T-helper 1 cell (primary cell): ENCODE measurements at regions not wholly inside any gene's neighbourhood (a gene's known extent, or its start where the extent isn't known, plus 50 kb on each side); places are given as distances from the start of the nearest gene placed in this dataset.

ENCODE experiments used
- DNase-seq, 5 donors: peaks; one replicate each; pipeline ENCODE4 v3.0.0-alpha.2; 2012 to 2020

GRCh38 chr7:20021066-20021465 lies 196.1 kb downstream of the MACC1 start:
- no peak for DNase-seq

GRCh38 chr7:20019757-20020432 lies 197.3 kb downstream of the MACC1 start:
- DNase-seq: no peak

- no peak for DNase-seq
Observed at GRCh38 chr7:20016669-20017068, 200.5 kb downstream of the MACC1 start.

DNA sequence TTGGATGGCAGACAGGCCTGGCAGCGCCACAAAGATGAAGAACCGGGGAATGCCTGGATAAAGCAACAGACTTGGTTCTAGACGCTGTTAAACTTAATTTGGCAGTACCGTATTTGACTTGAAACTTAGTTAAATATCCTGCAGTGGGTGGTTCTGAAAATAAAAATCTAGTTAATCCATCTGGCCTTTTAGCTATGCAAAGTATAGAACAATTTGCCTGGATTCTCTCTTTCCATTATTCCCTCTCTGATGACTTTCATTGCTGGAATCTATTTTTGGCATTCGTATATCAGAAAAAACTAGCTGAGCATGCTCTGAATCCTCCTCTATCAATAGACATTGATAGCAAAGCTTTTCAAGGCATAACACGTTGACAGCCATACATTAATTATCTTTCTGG lies 203.6 kb downstream of the MACC1 start:
- no peak for DNase-seq

DNA sequence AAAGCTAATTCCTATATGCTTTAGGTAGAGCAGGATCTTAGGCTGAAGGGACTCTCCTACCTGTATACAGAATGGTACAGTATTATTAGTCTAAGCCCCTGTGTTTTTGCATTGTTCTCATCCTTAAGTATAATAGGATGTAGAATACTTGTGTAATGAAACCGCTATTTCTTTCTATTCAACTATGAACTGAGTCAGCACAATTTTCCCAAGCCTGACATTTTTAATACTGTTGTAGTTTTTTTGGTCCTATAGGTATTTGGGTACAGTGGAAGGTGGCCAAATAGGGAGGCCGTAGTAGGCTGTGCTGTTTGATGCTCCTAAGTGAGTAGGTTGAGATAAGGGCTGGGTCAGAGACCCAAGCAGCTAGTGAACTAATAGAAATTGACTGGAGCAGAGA lies 205.1 kb downstream of the MACC1 start:
- DNase-seq: no peak

DNA sequence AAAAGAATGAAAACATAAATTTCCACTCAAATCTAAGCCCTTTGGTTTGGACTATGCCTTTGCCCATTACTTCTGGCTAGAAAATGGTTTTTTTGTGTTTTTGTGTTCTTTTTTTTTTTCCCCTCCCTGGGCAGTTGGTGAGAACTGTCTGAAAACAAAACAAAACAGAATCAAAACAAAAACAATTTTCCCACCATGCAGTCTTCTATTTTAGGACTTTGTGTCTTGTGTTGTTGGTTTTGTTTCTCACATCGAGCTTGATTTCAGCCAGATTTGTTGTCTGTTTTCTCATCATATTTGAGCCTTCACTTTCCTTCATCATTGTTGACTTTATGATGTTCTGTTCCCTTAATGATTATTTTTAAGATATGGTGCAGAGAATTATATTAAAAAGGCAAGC lies 206.3 kb downstream of the MACC1 start:
- no peak for DNase-seq

DNA sequence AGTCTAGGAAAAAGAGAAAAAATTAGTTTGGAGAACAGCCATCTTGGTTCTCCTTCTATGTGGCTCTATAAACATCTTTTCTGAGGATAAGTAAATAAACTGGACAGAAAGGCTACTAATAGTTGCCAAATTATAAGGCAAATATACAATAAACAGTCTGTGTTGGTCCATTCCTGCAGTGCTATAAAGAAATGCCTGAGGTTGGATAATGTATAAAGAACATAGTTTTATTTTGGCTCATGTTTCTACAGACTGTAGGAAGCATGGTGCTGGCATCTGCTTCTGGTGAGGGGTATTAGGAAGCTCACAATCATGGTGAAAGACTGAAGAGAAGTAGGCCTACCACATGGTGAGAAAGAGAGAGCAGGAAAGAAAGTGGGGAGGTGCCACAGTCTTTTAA lies 209.7 kb downstream of the MACC1 start:
- DNase-seq: no peak

GRCh38 chr7:20005081-20005480 lies 212.1 kb downstream of the MACC1 start:
- no peak for DNase-seq

DNA sequence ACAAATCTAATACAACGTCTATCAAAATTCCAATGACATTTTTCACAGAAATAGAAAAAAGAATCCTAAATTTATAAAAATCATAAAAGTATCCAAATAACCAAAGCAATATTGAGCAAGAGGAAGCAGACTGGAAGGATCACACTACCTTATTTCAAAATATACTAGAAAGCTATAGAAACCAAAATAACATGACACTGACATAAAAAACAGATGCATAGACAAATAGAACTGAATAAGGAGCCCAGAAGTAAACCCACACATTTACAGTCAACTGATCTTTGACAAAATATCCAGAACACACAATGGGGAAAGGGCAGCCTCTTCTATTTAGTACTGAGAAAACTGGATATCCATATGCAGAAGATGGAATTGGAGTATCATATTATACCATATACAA lies 217.5 kb downstream of the MACC1 start:
- DNase-seq: no peak

- DNase-seq: no peak
Observed at GRCh38 chr7:19991936-19992335, 218.5 kb upstream of the TMEM196 start.

DNA sequence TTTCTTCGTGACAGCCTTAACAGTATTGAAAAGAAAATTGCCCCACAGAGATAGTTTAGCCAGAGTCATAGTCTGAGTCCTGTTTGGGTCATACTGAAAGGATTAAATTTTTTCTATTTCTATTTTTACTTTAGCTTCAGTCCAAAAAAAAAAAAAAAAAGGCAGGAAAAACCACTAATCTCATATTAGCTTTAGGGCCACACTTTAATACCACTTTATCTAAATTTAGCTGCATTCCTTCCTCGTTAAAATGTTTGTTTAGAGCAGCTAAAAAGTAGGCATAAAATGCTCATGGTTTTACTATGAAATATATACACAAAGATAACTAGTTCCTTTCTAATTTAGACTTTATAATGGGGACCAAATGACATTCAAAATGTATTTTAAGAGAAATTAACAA lies 216.5 kb upstream of the TMEM196 start:
- DNase-seq: no peak

DNA sequence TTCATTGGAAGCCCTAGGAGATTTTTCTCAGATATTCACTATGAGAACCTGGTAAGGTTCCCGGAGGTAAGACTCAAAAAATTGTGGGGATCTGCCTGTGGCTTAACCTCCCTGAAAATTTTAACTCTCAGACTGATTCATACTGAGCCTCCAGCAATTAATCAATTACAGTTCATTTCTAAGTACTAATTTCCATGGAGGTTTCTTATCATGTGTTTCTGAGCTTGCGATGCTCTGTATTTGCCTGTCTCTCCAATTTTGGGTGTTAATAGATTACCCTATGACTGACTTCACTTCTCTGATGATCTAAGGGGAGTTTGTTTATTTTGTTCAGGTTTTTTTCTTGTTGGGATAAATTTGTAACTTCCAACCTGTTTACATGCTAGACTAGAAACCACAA lies 215.4 kb upstream of the TMEM196 start:
- no peak for DNase-seq

DNA sequence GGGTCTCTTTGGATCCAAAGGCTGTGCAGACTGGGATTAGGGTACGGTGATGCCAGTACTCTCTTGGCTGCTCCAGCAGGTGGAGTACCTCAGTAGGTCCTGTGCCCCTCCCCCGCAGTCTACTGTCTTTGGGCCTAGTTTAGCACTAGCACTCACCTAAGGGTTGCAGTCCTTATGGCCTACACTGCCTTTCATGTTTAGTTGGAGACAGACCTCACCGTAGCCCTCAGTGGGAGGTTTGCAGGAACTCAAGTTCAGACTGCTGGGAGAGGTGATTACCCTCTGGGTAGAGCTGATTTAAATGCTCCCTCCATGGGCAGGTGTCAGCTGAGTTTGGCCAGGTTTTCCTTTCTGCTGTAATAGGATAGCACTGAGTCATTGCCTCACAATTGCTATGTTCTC lies 210.8 kb upstream of the TMEM196 start:
- no peak for DNase-seq

DNA sequence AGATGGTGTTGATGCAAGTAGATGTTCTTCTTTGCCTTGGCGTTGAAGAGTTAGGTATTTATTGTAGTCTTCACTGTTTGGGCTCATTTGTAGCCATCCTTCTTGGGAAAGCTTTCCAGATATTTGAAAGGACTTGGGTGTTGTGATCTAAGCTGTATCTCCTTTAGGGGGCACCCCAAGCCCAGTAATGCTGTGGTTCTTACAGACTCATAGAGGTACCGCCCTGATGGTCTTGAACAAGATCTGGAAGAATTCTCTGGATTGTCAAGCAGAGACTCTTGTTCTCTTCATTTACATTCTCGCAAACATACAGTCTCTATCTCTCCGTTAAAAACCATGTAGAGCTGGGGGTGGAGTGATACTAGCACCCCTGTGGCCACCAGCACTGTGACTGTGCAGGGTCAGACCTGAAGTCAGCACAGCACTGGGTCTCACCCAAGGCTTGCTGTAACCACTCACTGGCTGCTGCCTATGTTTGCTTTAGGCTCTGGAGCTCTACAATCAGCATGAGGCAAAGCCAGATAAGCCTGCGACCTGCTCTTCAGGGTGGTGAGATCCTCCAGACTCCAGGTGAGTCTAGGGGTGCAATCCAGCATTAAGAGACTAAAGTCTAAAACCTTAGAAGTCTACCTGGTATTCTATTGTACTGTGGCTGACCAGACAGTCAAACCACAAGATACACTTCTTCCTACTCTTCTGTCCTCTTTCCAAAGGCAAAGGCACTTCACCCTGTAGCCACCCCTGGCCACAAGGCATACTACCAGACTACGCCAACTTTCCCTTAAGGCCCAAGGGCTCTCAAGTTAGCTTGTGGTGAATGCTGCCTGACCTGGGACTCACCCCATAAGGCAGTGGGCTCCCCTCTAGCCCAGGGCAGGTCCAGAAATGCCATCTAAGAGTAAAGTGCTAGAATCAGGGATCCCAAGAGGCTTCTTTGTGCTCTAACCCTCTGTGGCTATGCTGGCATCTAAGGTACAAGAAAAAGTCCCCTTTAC lies 209.7 kb upstream of the TMEM196 start:
- no peak for DNase-seq

GRCh38 chr7:19973581-19973980 lies 200.2 kb upstream of the TMEM196 start:
- DNase-seq: no peak

DNA sequence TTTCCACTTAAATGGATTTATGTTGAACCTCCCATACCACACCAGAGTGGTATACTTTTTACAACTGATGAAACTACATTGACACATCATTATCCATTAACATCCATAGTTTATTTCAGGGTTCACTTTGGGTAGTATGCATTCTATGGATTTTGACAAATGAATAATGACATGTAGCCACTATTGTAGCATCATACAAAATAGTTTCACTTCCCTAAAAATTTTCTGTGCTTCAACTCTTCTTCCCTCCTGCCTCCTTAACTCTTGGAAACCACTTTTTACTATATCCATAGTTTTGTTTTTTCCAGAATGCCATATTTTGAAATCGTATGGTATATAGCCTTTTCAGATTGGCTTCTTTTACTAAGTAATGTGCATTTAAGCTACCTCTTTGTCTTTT lies 199.5 kb upstream of the TMEM196 start:
- DNase-seq: no peak

- DNase-seq: no peak
Observed at GRCh38 chr7:19971956-19972355, 198.5 kb upstream of the TMEM196 start.

DNA sequence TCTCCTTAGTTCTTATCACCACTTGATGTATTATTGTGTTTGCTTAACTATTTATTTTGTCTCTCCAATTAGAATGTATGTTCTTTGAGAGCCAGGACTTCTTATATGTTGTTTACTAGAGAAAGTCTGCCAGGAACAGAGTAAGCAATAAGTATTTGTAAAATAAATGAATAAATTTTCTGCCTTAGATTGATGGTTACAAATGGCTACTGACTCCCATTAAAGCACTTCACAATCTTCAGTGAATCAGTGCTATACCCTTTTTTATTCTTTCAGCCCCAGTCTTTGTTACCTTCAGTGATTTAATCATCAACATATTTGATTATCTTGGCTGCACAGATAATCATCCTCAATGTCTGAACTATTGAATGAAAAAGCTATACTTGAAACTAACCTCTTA lies 197.1 kb upstream of the TMEM196 start:
- no peak for DNase-seq

- no peak for DNase-seq
Observed at GRCh38 chr7:19969859-19970493, 196.6 kb upstream of the TMEM196 start.

GRCh38 chr7:19964246-19964645 lies 190.8 kb upstream of the TMEM196 start:
- DNase-seq: no peak

GRCh38 chr7:19963695-19964094 lies 190.3 kb upstream of the TMEM196 start:
- no peak for DNase-seq

DNA sequence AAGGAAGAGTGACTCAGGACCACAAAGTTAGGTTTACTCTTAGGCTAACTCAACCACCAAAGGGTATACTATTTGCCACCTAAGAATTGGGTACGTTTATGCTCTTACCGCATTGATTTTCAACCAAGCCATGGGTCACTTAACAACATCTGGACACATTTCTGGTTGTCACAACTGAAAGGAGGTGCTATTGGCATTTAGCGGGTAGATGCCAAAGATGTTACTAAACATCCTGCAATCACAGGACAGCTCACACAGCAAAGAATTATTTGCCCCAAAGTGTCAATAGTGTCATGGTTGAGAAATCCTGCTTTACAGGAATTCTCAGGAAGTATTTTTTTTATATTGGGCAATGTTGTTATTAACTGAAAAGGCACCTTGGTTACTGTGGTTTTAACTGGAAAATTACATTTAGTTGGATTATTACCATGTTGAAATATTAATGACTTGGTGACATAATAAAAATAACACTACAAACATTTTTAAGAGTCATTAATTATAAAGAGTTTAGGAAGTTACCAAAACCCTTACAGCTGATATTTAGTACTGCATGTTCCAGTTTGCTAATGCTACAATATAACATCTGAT lies 185.0 kb upstream of the TMEM196 start:
- DNase-seq: no peak

- DNase-seq: no peak
Observed at GRCh38 chr7:19957664-19958063, 184.2 kb upstream of the TMEM196 start.
